Hepatocyte (in vitro differentiated cells): ENCODE measurements at regions not wholly inside any gene's neighbourhood (a gene's known extent, or its start where the extent isn't known, plus 50 kb on each side); places are given as distances from the start of the nearest gene placed in this dataset.

ENCODE experiments used
- DNase-seq: peaks from one replicate; pipeline ENCODE4 v3.0.0-alpha.2; 2016; ENCODE audit warnings: low spot score
- H2AFZ ChIP-seq: fragments of 200-600 bp; sonication (generic); 2 replicates; pipeline ENCODE4 v1.6.0; 2016; ENCODE audit warnings: antibody characterized with exemption, mild to moderate bottlenecking
- H3K27ac ChIP-seq: fragments of 200-600 bp; sonication (generic); 2 replicates; pipeline ENCODE4 v1.5.1; 2016; ENCODE audit warnings: mild to moderate bottlenecking
- H3K27me3 ChIP-seq: fragments of 200-600 bp; sonication (generic); 2 replicates; pipeline ENCODE4 v1.6.1; 2016
- H3K36me3 ChIP-seq: fragments of 200-600 bp; sonication (generic); replicated peaks from 2 replicates; pipeline ENCODE4 v1.5.1; 2016; ENCODE audit warnings: low read depth; ENCODE audit not compliant: insufficient read depth
- H3K4me1 ChIP-seq: fragments of 200-600 bp; sonication (generic); 2 replicates; pipeline ENCODE4 v1.5.1; 2016; ENCODE audit warnings: mild to moderate bottlenecking, moderate library complexity; ENCODE audit not compliant: insufficient read depth
- H3K4me2 ChIP-seq: fragments of 200-600 bp; sonication (generic); 2 replicates; pipeline ENCODE4 v1.6.0; 2016
- H3K4me3 ChIP-seq: fragments of 200-600 bp; sonication (generic); 2 replicates; pipeline ENCODE4 v1.5.1; 2016; ENCODE audit warnings: mild to moderate bottlenecking
- H3K79me2 ChIP-seq: fragments of 200-600 bp; sonication (generic); 2 replicates; pipeline ENCODE4 v1.6.0; 2017; ENCODE audit warnings: mild to moderate bottlenecking
- H3K9me2 ChIP-seq: fragments of 200-600 bp; sonication (generic); replicated peaks from 2 replicates; pipeline ENCODE4 v1.6.0; 2017; ENCODE audit warnings: mild to moderate bottlenecking; ENCODE audit not compliant: insufficient read depth
- H3K9me3 ChIP-seq: fragments of 200-600 bp; sonication (generic); 2 replicates; pipeline ENCODE4 v1.5.1; 2016; ENCODE audit warnings: low read depth, mild to moderate bottlenecking
- H4K20me1 ChIP-seq: fragments of 200-600 bp; sonication (generic); 2 replicates; pipeline ENCODE4 v1.6.0; 2016; ENCODE audit warnings: mild to moderate bottlenecking; ENCODE audit not compliant: insufficient read depth, poor library complexity, severe bottlenecking
- CTCF ChIP-seq: fragments of 200-600 bp; sonication (generic); IDR thresholded peaks from 2 replicates; pipeline ENCODE4 v1.5.1; 2016; ENCODE audit warnings: antibody characterized with exemption, mild to moderate bottlenecking; ENCODE audit not compliant: poor library complexity
- EZH2 ChIP-seq: fragments of 200-600 bp; sonication (generic); IDR thresholded peaks from 2 replicates; pipeline ENCODE4 v1.6.1; 2016; ENCODE audit warnings: antibody characterized with exemption, mild to moderate bottlenecking, borderline replicate concordance
- EZH2phosphoT487 ChIP-seq: fragments of 200-600 bp; sonication (generic); IDR thresholded peaks from one replicate; pipeline ENCODE4 v1.6.1; 2018; ENCODE audit warnings: antibody characterized with exemption, mild to moderate bottlenecking, low read depth, moderate library complexity; ENCODE audit not compliant: unreplicated experiment, severe bottlenecking
- WGBS: methylation state at CpG from one replicate; pipeline ENCODE4 v1.1.6; 2016; ENCODE audit warnings: low lambda C conversion rate; ENCODE audit errors: missing lambda C conversion rate; 5-methylcytosine and 5-hydroxymethylcytosine counted together

GRCh38 chr3:16085884-16086608 is 88.4 kb upstream of the GALNT15 start:
- H2AFZ ChIP-seq: no peak overlapping the region

DNA sequence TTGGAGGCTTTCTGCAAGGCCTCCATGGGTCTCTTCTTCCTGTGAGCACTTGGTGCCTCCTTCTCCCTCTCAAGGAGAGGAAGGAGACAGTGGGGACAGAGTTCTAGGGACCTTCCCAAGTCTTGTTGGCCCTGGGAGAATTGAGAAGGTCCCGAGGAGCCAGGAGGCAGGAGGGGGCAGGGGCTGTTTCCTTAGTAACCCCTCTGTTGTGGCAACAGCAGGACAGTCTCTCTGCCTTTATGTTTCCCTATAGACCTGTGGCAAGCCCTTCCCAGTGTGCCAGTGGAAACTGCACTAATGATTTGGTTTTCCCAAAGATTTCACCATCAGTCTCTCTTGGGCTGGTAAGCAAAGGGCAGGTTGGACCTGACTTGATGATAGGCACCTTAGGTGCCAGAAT is 87.8 kb upstream of the GALNT15 start:
- H2AFZ ChIP-seq: no peak overlapping the region
- no peaks in the 10 kb centered on the region for H3K9me2 ChIP-seq
- 67% methylated on average over 1 of the region's 1 CpG for WGBS
- H3K9me3 ChIP-seq: no peaks in the 10 kb centered on the region
- H3K27ac ChIP-seq: no peak overlapping the region
- TF ChIP-seq CTCF (no peak), EZH2 (no peak), EZH2phosphoT487 (no peak)
- no peaks in the 10 kb centered on the region for H3K27me3 ChIP-seq
- no peaks in the 10 kb centered on the region for H3K79me2 ChIP-seq
- DNase-seq: no peak
- no peak overlapping the region for H3K4me2 ChIP-seq
- no peaks in the 10 kb centered on the region for H3K36me3 ChIP-seq
- no peaks in the 10 kb centered on the region for H4K20me1 ChIP-seq
- no peak overlapping the region for H3K4me3 ChIP-seq
- no peaks in the 10 kb centered on the region for H3K4me1 ChIP-seq

More at GRCh38 chr3:16085884-16086608, 88.4 kb upstream of the GALNT15 start:
- Histone ChIP-seq H4K20me1 (no peaks in the 10 kb centered on the region), H3K27me3 (no peaks in the 10 kb centered on the region), H3K4me3 (no peak overlapping the region), H3K4me2 (no peak overlapping the region), H3K4me1 (no peaks in the 10 kb centered on the region), H3K36me3 (no peaks in the 10 kb centered on the region), H3K9me3 (no peaks in the 10 kb centered on the region), H3K9me2 (no peaks in the 10 kb centered on the region), H3K27ac (no peak overlapping the region), H3K79me2 (no peaks in the 10 kb centered on the region)
- no peak for DNase-seq
- TF ChIP-seq EZH2phosphoT487 (no peak), EZH2 (no peak), CTCF (no peak)
- WGBS: 85% methylated on average over 13 of the region's 13 CpGs

- no peaks in the 10 kb centered on the region for H4K20me1 ChIP-seq
- H2AFZ ChIP-seq: no peak overlapping the region
- TF ChIP-seq EZH2phosphoT487 (no peak), CTCF (no peak), EZH2 (no peak)
- no peaks in the 10 kb centered on the region for H3K4me1 ChIP-seq
- no peak overlapping the region for H3K27ac ChIP-seq
- H3K4me2 ChIP-seq: no peak overlapping the region
- no peaks in the 10 kb centered on the region for H3K27me3 ChIP-seq
- H3K9me3 ChIP-seq: no peaks in the 10 kb centered on the region
- DNase-seq: no peak
- no peaks in the 10 kb centered on the region for H3K36me3 ChIP-seq
- H3K4me3 ChIP-seq: no peak overlapping the region
- WGBS: 100% methylated on average over 1 of the region's 1 CpG
- no peaks in the 10 kb centered on the region for H3K79me2 ChIP-seq
- H3K9me2 ChIP-seq: no peaks in the 10 kb centered on the region
Observed at GRCh38 chr3:16088496-16088895, 86.0 kb upstream of the GALNT15 start.
